ENCODE measurements at regions not wholly inside any gene's neighbourhood (a gene's known extent, or its start where the extent isn't known, plus 50 kb on each side); places are given as distances from the start of the nearest gene placed in this dataset.

DNA sequence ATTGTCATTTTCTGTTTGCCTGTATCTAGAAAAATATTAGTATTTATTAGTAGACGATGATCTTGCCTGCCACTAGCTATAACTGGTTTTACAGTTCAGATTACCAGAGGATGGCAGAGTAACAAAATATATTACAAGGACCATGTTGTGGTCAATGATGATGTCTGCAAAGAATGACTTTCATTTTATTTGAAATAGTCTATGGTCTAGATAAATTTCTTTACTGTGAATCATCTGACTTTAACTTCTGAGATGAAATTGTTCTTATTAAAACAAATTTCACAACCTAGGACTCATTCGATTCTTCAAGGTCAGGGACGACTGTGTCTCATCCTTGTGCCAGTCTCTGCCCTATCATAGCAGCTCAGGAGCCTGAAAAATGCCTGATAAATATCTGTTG is 637.8 kb upstream of the KLF12 start (continued):
- TF ChIP-seq, protein P1, sequence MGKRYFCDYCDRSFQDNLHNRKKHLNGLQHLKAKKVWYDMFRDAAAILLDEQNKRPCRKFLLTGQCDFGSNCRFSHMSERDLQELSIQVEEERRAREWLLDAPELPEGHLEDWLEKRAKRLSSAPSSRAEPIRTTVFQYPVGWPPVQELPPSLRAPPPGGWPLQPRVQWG (CRISPR knock-in tag; IDR thresholded peaks at IDR 0.05; ENCODE audit: borderline replicate concordance, low read depth) = no peak
- no peak for TF ChIP-seq GATA4 (IDR thresholded peaks at IDR 0.05; ENCODE audit: borderline replicate concordance, low read depth)
- no peak for TF ChIP-seq YY1 (IDR thresholded peaks at IDR 0.05; ENCODE audit: insufficient read depth, insufficient replicate concordance, low read depth, low read length)
- TF ChIP-seq CBX2 (IDR thresholded peaks at IDR 0.05; ENCODE audit: low read depth, low read length) = no peak
- no peak for TF ChIP-seq CBX2 (CRISPR knock-in tag; IDR thresholded peaks at IDR 0.05; ENCODE audit: low read depth)
- no peak for TF ChIP-seq MTA3 (CRISPR knock-in tag; IDR thresholded peaks at IDR 0.05)
- TF ChIP-seq ZNF703 (CRISPR knock-in tag; IDR thresholded peaks at IDR 0.05; ENCODE audit: borderline replicate concordance) = no peak
- TF ChIP-seq, protein P2, sequence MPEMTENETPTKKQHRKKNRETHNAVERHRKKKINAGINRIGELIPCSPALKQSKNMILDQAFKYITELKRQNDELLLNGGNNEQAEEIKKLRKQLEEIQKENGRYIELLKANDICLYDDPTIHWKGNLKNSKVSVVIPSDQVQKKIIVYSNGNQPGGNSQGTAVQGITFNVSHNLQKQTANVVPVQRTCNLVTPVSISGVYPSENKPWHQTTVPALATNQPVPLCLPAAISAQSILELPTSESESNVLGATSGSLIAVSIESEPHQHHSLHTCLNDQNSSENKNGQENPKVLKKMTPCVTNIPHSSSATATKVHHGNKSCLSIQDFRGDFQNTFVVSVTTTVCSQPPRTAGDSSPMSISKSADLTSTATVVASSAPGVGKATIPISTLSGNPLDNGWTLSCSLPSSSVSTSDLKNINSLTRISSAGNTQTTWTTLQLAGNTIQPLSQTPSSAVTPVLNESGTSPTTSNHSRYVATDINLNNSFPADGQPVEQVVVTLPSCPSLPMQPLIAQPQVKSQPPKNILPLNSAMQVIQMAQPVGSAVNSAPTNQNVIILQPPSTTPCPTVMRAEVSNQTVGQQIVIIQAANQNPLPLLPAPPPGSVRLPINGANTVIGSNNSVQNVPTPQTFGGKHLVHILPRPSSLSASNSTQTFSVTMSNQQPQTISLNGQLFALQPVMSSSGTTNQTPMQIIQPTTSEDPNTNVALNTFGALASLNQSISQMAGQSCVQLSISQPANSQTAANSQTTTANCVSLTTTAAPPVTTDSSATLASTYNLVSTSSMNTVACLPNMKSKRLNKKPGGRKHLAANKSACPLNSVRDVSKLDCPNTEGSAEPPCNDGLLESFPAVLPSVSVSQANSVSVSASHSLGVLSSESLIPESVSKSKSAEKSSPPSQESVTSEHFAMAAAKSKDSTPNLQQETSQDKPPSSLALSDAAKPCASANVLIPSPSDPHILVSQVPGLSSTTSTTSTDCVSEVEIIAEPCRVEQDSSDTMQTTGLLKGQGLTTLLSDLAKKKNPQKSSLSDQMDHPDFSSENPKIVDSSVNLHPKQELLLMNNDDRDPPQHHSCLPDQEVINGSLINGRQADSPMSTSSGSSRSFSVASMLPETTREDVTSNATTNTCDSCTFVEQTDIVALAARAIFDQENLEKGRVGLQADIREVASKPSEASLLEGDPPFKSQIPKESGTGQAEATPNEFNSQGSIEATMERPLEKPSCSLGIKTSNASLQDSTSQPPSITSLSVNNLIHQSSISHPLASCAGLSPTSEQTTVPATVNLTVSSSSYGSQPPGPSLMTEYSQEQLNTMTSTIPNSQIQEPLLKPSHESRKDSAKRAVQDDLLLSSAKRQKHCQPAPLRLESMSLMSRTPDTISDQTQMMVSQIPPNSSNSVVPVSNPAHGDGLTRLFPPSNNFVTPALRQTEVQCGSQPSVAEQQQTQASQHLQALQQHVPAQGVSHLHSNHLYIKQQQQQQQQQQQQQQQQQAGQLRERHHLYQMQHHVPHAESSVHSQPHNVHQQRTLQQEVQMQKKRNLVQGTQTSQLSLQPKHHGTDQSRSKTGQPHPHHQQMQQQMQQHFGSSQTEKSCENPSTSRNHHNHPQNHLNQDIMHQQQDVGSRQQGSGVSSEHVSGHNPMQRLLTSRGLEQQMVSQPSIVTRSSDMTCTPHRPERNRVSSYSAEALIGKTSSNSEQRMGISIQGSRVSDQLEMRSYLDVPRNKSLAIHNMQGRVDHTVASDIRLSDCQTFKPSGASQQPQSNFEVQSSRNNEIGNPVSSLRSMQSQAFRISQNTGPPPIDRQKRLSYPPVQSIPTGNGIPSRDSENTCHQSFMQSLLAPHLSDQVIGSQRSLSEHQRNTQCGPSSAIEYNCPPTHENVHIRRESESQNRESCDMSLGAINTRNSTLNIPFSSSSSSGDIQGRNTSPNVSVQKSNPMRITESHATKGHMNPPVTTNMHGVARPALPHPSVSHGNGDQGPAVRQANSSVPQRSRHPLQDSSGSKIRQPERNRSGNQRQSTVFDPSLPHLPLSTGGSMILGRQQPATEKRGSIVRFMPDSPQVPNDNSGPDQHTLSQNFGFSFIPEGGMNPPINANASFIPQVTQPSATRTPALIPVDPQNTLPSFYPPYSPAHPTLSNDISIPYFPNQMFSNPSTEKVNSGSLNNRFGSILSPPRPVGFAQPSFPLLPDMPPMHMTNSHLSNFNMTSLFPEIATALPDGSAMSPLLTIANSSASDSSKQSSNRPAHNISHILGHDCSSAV (CRISPR knock-in tag; IDR thresholded peaks at IDR 0.05; ENCODE audit: borderline replicate concordance) = no peak
- no peak for TF ChIP-seq ZNF496 (CRISPR knock-in tag; IDR thresholded peaks at IDR 0.05; ENCODE audit: insufficient replicate concordance)
- TF ChIP-seq DMAP1 (CRISPR knock-in tag; IDR thresholded peaks at IDR 0.05) = no peak
